ENCODE measurements at regions not wholly inside any gene's neighbourhood (a gene's known extent, or its start where the extent isn't known, plus 50 kb on each side); places are given as distances from the start of the nearest gene placed in this dataset.

DNA sequence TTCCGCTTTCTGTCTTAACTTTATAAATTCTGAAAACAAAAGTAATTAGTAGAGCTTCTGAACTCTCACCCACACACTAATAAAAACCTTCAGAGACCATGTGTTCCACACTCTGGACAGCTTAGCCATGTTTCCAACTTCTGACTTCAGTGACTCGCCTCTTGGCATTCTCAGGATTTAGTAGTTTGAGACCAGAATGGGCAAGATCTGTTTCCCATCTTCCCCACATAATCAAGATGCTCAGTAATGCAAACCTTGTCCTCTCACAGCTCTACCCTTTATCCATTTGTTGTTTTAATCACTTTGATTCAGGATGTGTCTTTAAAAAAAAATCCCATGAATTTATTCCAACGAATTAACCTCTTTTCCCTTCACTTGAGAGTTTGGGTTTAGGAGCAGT, 166.6 kb upstream of the SLC24A5 start:
- ATAC-seq (no peak), DNase-seq (ENCODE audit: low read depth, low spot score) (no peak)
- in situ Hi-C loops (cut with HindIII; ENCODE audit: low pct_unique_long_range_greater_than_20kb, low sequenced_read_pairs) (no loop called here), intact Hi-C loops (cut with micrococcal nuclease; ENCODE audit: unreplicated experiment) (no loop called here)
- Histone ChIP-seq H3K9me3 (ENCODE audit: control insufficient read depth, insufficient read depth, low read depth, low read length) (no peaks in the 10 kb centered on the region), H3K27ac (ENCODE audit: low read length) (no peak overlapping the region), H3K4me1 (ENCODE audit: control insufficient read depth, insufficient read depth, low read length) (no peaks in the 10 kb centered on the region), H3K27me3 (ENCODE audit: control insufficient read depth, insufficient read depth, low read length) (no peaks in the 10 kb centered on the region), H3K4me3 (ENCODE audit: low read depth in 2 of 2, low read length in 2 of 2) (no peak overlapping the region), H3K36me3 (ENCODE audit: control insufficient read depth, insufficient read depth, low read length) (no peaks in the 10 kb centered on the region)
- ChIA-PET POLR2A (no interaction called here), CTCF (no interaction called here)
- no TSS peak for BruUV-seq (replicated peaks)
- TF ChIP-seq POLR2AphosphoS5 (IDR thresholded peaks at IDR 0.05; ENCODE audit: low read depth, low read length) (no peak), TCF7L2 (IDR thresholded peaks at IDR 0.05; ENCODE audit: low read depth, low read length) (no peak)
- TF ChIP-seq, protein P1, sequence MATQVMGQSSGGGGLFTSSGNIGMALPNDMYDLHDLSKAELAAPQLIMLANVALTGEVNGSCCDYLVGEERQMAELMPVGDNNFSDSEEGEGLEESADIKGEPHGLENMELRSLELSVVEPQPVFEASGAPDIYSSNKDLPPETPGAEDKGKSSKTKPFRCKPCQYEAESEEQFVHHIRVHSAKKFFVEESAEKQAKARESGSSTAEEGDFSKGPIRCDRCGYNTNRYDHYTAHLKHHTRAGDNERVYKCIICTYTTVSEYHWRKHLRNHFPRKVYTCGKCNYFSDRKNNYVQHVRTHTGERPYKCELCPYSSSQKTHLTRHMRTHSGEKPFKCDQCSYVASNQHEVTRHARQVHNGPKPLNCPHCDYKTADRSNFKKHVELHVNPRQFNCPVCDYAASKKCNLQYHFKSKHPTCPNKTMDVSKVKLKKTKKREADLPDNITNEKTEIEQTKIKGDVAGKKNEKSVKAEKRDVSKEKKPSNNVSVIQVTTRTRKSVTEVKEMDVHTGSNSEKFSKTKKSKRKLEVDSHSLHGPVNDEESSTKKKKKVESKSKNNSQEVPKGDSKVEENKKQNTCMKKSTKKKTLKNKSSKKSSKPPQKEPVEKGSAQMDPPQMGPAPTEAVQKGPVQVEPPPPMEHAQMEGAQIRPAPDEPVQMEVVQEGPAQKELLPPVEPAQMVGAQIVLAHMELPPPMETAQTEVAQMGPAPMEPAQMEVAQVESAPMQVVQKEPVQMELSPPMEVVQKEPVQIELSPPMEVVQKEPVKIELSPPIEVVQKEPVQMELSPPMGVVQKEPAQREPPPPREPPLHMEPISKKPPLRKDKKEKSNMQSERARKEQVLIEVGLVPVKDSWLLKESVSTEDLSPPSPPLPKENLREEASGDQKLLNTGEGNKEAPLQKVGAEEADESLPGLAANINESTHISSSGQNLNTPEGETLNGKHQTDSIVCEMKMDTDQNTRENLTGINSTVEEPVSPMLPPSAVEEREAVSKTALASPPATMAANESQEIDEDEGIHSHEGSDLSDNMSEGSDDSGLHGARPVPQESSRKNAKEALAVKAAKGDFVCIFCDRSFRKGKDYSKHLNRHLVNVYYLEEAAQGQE (IDR thresholded peaks at IDR 0.05; ENCODE audit: insufficient read depth in 1 of 2, low read depth in 2 of 2, low read length in 1 of 2), result no peak

GRCh38 chr15:47955021-47955420, 165.8 kb upstream of the SLC24A5 start:
- no peak for TF ChIP-seq POLR2AphosphoS5 (IDR thresholded peaks at IDR 0.05; ENCODE audit: low read depth, low read length)
- no peak for TF ChIP-seq CTCF (IDR thresholded peaks at IDR 0.05)
- TF ChIP-seq, protein P1 (IDR thresholded peaks at IDR 0.05; ENCODE audit: insufficient read depth in 1 of 2, low read depth in 2 of 2, low read length in 1 of 2), result no peak
- no peak for TF ChIP-seq TCF7L2 (IDR thresholded peaks at IDR 0.05; ENCODE audit: low read depth, low read length)
- no peak for TF ChIP-seq SIN3A (IDR thresholded peaks at IDR 0.05; ENCODE audit: borderline replicate concordance, insufficient read depth, low read depth, low read length)
- CTCF ChIA-PET, result no interaction called here
- no peak overlapping the region for H3K4me3 ChIP-seq (ENCODE audit: low read depth in 2 of 2, low read length in 2 of 2)
- no peaks in the 10 kb centered on the region for H3K27me3 ChIP-seq (ENCODE audit: control insufficient read depth, insufficient read depth, low read length)
- DNase-seq (ENCODE audit: low read depth, low spot score), result no peak
- ATAC-seq, result no peak
- no TSS peak for BruUV-seq (replicated peaks)
- in situ Hi-C loops (cut with HindIII; ENCODE audit: low pct_unique_long_range_greater_than_20kb, low sequenced_read_pairs), result no loop called here
- H3K4me1 ChIP-seq (ENCODE audit: control insufficient read depth, insufficient read depth, low read length), result no peaks in the 10 kb centered on the region
- POLR2A ChIA-PET, result no interaction called here
- H3K36me3 ChIP-seq (ENCODE audit: control insufficient read depth, insufficient read depth, low read length), result no peaks in the 10 kb centered on the region
- intact Hi-C loops (cut with micrococcal nuclease; ENCODE audit: unreplicated experiment), result no loop called here
- H3K9me3 ChIP-seq (ENCODE audit: control insufficient read depth, insufficient read depth, low read depth, low read length), result no peaks in the 10 kb centered on the region
- no peak overlapping the region for H3K27ac ChIP-seq (ENCODE audit: low read length)
